Activated CD4-positive, alpha-beta T cell treated with anti-CD3 and anti-CD28 coated beads for 1 hour (primary cell): ENCODE measurements at regions not wholly inside any gene's neighbourhood (a gene's known extent, or its start where the extent isn't known, plus 50 kb on each side); places are given as distances from the start of the nearest gene placed in this dataset.
"Not testable (repeated sequence)": the region's sequence is repeated elsewhere in the genome, so short reads cannot be mapped to it uniquely, and the experiment has no call there.

ENCODE experiments used
- DNase-seq: peaks from one replicate; pipeline ENCODE4 v3.0.0-alpha.2; 2020

DNA sequence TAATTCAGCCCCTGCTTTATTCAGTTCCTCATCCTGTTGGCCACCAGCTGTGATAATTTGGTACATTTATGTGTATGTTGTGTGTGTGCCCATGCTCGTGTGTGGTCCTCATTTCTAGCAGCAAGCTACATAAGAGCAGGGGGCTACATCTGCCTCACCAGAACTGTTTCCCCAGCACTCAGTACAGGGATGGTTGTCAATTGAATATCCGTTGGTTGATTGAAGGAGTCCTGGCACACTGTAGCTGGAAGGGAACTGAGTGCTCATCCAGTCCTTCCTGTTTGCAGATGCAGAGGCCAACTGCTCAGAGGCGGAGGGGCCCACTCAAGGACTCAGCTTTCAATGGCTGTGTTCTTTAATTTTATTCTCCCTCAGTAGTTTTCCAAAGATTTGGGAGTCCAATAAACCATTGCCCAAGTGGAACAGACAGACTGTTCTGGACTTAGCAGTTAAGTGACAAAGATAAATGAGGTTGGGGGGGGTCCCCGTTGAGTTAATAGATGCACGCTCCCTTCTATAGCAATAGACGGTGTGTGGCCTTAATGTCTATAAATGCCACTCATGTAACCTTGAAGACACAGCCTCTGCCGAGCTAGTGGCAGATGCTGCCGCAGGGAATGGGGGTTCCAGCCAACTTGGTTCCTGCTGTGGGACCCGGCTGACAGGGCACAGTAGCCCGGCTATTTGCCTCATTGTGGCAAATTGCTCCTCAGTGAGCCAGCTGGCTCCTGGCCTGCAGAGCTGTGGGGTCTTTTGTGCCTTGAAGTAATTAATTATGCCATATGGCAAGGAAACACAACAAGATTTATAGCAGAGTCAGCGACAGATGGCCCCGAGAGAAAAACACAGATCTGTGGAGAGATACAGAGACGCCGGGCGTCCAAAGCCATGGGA lies 71.4 kb upstream of the GRK3 start:
- no peak for DNase-seq

DNA sequence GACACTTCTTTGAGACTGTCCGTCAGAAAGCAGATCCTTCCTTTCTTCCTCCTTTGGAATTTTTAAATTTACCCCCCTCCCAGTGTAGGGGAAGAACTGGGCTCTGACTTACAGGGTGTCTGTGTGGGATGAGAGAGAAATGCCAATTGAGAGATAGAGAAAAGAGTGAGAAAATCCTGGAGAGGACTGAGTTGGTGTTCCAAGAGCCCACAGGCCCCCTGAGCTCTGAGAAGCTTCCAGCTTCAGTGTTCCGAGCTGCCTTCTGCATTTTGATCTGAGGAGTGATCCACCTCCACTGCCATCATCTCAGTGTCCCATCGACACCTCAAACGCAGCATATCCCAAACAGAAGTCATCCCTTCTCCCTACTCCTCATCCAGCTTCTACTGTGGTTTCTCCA lies 70.7 kb upstream of the GRK3 start:
- no peak for DNase-seq

DNA sequence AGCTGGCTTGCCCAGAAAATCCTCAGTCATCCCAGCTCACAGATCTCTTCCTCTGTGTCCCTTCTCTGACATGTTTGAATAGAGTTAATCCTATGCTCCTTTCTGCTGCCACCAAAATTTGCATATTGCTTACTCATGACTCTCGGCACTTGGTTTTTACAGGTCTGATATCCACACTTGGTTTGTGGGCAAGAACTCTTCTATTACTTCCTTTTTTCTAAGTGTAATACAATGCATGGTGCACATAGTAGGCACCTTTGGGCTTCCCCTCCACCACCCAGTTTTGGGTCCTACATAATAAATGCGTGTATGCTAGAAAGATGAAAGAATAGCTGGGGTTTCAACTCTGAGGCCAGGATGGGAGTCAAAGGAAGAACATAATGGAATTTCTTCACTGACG lies 69.7 kb upstream of the GRK3 start:
- no peak for DNase-seq

DNA sequence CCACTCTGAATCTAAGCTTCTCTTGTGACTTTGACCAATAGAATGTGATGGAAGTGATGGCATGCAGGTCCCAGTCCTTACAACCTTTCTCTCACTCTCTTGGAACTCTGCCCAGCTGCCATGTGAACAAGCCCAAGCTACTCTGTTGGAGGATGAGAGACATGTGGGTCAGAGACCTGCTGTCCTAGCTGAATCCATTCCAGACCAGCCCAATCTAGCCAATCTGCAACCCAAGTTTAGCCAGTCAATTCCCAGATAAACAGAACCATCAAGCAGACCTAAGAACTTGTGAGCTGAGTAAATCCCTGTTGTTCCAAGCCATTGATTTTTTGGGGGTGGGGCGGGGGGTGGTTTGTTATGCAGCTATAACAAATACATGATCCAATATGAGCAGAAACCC lies 69.2 kb upstream of the GRK3 start:
- DNase-seq, result no peak

DNA sequence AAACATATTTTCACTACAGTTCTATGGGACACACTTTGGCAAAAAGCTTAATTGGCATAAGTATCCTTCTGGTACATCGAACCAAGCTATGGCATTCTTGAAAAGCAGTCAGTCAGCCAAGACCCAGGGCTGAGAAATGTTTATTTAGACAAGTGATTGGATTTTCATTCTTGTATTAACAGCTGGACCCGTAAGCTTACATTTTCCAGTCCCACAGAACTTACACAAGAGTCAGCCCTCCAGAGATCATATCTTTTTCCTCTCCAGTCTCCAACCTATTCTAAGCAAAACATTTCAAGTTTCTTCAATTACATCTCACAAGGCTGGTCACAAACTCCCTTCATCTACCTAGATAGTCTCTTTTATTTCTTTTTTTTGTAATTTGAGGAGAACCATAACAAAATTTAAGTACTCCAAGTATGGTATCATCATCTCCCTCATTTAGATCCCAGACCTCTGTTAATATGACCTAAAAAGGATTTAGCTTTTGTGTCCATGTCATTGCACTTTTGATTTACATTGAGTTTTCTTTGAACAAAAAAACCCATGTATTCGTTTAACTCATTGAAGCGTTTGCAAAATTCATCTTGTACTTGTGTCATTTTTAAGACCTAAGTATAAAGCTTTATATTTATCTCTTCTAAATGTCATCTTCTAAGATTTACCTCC lies 67.9 kb upstream of the GRK3 start:
- no peak for DNase-seq

DNA sequence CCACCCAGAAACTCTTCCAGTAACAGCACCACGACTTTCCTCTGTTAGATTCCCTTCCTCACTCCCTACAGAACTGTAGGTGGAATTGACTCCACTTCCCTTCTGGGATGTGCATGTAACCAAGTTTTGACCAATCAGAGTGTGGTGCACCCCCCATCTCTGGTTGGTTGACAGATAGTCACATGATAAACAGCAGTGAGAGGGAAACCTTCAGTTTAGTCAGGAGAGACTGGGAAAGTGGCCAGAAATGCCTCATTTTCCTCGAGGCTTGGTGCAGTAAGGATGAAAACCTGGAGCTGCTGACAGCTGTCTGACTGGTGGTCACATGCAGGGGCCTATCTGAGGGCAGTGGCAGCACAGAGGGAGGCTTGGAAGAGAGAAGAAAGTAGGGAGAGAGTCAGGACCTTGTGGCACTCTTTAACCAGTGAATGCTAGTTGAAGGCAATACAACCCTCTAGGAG lies 67.3 kb upstream of the GRK3 start:
- no peak for DNase-seq

DNA sequence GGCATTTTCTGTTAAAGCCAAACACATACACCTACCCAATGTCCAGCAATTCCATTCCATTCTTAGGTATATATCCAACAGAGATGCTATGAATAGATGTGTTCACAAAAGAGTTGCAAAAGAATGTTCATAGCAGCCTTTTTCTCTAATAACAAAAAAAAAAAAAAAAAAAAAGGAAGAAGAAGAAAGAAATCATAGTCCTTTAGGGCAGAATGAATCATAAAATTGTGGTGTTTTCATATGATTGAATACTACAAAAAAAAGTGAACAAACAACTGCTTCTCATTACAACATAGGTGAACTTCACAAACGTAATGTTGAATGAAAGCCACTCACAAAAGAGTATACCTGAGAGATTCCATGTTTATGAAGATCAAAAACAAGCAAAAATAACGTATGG lies 66.8 kb upstream of the GRK3 start:
- DNase-seq, result no peak

DNA sequence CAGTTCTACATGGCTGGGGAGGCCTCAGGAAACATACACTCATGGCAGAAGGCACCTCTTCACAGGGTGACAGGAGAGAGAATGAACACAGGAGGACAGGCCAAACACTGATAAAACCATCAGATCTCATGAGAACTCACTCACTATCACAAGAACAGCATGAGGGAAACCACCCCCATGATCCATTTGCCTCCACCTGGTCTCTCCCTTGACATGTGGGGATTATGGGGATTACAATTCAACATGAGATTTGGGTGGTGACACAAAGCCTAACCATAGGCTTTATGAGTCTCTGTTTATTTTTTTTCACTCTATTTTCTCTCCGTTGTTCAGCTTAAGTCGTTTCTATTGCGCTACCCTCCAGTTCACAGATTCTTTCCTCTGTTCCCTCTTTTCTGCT lies 63.8 kb upstream of the GRK3 start:
- not testable (repeated sequence) for DNase-seq

DNA sequence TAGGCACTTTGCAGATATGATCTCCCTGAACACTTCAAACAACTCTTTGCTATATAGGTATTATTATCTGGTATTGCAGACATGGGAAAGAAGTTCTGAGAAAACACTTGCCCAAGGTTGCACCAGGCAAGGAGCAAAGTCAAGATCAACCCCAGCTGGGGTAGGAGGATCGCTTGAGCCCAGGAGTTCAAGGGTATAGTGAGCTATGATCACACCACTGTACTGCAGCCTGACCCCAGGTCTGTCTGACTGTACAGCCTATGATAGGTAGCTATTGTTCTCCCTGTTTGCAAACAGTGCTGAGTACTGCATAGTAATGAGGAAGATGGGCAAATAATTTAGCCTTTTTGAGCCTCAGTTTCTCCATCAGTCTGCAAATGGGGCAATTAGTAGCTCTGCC lies 60.5 kb upstream of the GRK3 start:
- DNase-seq, result not testable (repeated sequence)

DNA sequence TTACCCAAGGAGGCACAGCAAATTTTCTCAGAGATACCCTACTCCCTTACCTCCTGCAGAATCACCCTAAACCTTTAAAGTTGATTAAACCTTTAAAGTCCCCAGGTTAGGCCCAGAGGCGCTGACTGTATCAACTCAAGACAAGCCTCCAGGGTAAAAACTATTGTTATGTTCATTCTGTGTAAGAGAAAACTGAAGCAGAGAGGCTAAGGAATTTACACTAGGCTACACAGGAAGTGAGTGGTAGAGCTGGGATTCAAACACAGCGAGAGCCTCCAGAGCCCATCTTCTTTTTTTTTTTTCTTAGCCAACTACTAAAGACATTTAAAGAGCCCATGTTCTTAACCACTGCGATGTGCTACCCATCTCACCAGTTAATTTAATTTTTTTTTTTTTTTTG lies 56.3 kb upstream of the GRK3 start:
- DNase-seq, result no peak

DNA sequence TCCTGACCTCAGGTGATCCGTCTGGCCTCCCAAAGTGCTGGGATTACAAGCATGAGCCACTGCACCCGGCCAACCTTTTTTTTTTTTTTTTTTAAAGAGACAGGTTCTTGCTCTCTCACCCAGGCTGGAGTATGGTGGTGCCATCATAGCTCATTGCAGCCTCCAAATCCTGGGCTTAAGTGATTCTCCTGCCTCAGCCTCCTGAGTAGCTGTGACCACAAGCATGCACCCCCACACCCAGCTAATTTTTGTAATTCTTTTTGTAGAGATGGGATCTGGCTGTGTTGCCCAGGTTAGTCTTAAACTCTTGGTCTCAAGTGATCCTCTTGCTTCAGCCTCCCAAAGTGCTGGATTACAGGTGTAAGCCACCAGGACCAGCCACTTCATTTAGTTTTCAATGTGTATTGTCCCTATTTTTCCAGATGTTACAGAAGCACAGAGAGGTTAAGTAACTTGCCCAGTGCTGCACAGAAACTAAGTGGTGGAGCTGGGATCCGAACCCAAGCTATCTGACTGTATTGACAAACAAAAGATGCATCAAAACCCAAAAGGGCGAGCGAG lies 55.6 kb upstream of the GRK3 start:
- DNase-seq, result no peak

DNA sequence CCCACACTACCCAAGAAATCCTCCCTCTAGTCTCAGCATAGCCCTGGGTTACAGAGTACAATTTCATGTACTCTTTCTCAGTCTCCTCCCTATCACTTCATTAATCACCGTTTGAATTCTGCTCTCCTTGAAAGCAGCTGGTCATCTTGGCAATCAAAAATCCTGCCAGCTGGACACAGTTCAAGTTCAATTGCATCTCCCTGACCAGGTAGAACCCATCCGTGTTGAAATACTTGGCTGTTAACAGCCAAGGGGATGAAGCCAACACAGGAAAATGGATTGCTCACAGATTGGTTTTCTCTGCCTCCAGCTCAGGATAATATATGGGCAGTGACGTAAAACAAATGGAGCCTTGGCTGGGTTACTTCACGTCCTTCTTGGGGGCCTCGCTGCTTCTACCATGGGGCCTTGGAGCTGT lies 55.1 kb upstream of the GRK3 start:
- DNase-seq, result no peak

DNA sequence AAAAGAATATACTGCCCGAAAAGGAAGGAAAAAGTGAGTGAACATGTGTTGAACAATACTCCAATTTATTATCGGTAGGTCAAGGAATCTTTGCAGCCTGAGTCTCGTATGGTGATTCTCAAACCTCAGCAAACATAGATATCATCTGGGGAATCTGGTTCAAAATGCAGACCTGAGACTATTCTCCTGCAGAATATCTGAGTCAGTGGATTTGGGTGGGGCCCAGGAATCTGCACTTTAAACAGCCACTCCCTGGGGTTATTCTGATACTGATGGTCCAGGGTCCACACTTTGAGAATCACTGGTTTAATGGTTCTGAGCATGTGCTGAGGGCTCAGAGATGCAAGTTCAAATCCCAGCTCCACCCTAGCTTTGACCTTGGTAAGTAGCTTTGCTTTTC lies 53.6 kb upstream of the GRK3 start:
- DNase-seq, result no peak

DNA sequence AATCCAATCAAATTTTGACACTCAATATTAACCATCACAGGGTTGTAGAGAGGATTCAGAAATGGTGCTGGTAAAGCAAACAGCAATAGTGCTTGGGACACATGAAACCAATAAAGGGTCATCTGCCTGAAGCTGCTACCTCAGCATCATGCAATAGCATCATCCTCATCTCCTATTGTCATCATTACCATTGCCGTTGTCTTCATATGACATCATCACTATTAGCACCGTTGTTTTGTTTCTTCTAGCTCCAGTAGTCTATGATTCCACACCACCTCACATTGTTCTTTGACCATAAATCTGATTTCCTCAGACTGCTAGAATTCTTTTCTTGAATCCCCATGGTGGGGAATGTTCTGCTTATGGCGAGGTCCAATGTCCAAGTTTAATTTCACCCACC lies 52.8 kb upstream of the GRK3 start:
- no peak for DNase-seq

DNA sequence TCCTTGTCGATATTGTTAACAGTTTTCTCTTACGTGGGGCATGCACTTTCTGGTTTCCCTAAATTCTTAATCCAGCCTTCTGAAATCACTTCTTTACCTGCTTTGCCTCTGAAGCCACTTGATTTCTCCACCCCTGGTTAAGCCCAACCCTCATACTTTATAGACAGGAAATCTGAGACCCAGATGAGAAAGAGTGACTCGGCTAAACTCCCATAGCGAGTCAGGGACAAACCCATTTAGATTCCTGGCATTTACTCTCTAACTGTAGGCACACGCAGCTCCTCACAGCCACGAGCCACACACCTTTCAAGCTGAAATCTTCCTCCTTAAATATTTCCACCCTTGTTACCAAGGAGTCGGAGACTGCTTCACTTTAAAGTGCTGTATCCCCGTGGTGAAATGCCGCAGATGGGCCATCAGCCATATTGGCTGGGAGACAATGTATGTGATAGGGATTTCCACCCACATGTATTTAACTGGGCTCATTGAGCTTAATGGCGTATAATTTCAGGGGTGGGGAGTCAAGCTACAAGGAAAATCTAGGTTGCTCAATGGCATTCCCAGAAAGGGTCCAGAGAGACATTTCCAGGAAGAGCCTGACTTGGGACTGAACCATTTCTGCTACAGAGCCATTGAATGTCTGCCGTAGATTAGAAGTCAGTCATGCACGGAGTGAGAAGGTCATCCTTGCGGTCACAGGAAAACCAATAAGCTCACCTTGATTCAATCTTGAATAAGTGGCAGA lies 49.9 kb upstream of the GRK3 start:
- DNase-seq, result no peak
